Progenitor cell of endocrine pancreas (in vitro differentiated cells): ENCODE measurements at regions not wholly inside any gene's neighbourhood (a gene's known extent, or its start where the extent isn't known, plus 50 kb on each side); places are given as distances from the start of the nearest gene placed in this dataset.

Experiments
- DNase-seq: peaks from one replicate; pipeline ENCODE4 v3.0.0; 2021; ENCODE audit warnings: low spot score; ENCODE audit not compliant: unreplicated experiment
- H3K27ac Mint-ChIP-seq: 2 replicates; pipeline ENCODE4 v1.8.0; 2021; ENCODE audit warnings: mild to moderate bottlenecking, moderate library complexity, mixed read lengths
- H3K27me3 Mint-ChIP-seq: 2 replicates; pipeline ENCODE4 v1.8.0; 2021; ENCODE audit warnings: mixed read lengths
- H3K36me3 Mint-ChIP-seq: 2 replicates; pipeline ENCODE4 v1.8.0; 2022; ENCODE audit warnings: mixed read lengths; ENCODE audit not compliant: insufficient read depth
- H3K4me1 Mint-ChIP-seq: 2 replicates; pipeline ENCODE4 v1.8.0; 2021; ENCODE audit warnings: low read depth, mixed read lengths
- H3K4me3 Mint-ChIP-seq: 2 replicates; pipeline ENCODE4 v1.8.0; 2021; ENCODE audit warnings: low read depth, mild to moderate bottlenecking, moderate library complexity, mixed read lengths
- H3K9me3 Mint-ChIP-seq: 2 replicates; pipeline ENCODE4 v1.8.0; 2021; ENCODE audit warnings: low read depth, mixed read lengths
- TF ChIP-seq, protein P1 (sequence below): fragments of 200-600 bp; sonication (generic); IDR thresholded peaks from one replicate; pipeline ENCODE4 v1.5.0; 2021; ENCODE audit warnings: antibody characterized with exemption, mild to moderate bottlenecking; ENCODE audit not compliant: unreplicated experiment

DNA sequence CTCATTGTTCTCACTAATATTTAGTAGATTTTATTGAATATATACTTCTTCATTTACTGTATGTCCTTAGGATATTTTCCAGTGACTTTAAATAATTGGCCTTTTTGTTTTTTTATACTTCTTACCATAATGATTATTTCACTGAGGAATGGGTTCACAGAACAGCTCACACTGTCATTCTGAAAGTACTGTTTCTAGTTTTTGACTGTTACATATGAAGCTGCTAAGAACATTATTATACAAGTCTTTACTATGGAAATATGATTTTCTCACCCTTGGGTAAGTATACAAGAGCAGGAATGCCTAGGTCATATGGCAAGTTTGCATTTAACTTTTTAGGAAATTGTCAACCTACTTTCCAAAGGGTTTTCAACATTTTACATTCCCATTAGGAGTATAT is 343.1 kb downstream of the CCER1 start:
- Mint-ChIP-seq H3K4me3 (no peak overlapping the region), H3K36me3 (no peaks in the 10 kb centered on the region), H3K9me3 (peaks cover 12% of the 10 kb centered on the region), H3K4me1 (peaks cover 10% of the 10 kb centered on the region), H3K27me3 (no peaks in the 10 kb centered on the region), H3K27ac (no peak overlapping the region)
- no peak for DNase-seq
- TF ChIP-seq, protein P1, sequence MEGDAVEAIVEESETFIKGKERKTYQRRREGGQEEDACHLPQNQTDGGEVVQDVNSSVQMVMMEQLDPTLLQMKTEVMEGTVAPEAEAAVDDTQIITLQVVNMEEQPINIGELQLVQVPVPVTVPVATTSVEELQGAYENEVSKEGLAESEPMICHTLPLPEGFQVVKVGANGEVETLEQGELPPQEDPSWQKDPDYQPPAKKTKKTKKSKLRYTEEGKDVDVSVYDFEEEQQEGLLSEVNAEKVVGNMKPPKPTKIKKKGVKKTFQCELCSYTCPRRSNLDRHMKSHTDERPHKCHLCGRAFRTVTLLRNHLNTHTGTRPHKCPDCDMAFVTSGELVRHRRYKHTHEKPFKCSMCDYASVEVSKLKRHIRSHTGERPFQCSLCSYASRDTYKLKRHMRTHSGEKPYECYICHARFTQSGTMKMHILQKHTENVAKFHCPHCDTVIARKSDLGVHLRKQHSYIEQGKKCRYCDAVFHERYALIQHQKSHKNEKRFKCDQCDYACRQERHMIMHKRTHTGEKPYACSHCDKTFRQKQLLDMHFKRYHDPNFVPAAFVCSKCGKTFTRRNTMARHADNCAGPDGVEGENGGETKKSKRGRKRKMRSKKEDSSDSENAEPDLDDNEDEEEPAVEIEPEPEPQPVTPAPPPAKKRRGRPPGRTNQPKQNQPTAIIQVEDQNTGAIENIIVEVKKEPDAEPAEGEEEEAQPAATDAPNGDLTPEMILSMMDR: no peak

DNA sequence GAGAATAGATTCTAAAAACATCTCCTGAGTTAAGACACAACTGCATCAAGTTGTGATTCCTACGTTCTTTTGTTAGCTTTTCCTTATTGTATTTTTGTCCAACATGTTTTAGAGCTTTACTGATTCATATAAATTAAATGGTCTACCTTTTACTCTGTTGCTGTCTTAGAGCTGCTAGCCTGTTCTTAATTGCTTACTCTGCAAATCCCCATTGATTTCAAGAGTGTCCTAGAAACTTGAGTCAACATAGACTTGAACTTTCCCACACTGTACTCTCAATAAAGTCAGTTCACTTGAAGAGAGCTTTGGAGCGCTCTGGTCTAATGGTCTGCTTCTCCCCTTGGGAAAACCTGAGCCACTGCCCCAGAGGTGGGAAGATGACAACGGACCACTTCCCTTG is 343.9 kb downstream of the CCER1 start:
- TF ChIP-seq, protein P1: no peak
- no peak for DNase-seq
- Mint-ChIP-seq H3K4me1 (peaks cover 10% of the 10 kb centered on the region), H3K27ac (no peak overlapping the region), H3K36me3 (no peaks in the 10 kb centered on the region), H3K4me3 (no peak overlapping the region), H3K27me3 (no peaks in the 10 kb centered on the region), H3K9me3 (peaks cover 9% of the 10 kb centered on the region)

DNA sequence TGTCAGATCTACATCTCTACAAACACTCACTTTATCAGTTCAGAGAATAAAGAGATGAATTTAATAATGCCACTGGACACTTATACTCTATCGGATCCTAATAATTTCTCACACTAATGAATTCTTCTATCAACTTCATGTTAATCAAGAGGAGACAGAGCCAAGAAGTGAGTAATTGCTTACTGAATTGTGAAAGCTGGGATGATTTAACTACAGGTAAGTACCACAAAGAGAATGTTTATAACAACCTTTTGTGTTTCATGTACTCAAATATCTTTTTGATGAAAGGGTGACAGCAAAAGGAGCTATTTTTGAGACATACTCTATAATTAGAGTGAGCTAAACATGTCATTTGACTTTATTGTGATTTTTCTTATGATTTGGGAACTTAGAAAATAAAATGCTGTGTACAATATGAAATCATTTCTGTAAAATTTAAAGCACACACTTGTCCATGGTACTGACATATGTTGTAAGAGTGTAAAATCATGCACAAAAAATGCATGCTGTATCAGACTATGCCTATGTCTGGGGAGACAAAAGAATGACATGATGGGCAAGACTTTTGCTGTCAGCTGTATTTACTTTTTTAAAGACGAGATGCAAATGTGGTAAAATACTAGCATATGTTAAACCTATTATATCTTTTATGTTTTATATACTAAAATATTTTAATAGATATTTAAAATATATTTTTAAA is 361.2 kb downstream of the CCER1 start:
- Mint-ChIP-seq H3K4me1 (no peaks in the 10 kb centered on the region), H3K9me3 (no peaks in the 10 kb centered on the region), H3K27ac (no peak overlapping the region), H3K36me3 (no peaks in the 10 kb centered on the region), H3K27me3 (no peaks in the 10 kb centered on the region), H3K4me3 (no peak overlapping the region)
- no peak for DNase-seq
- TF ChIP-seq, protein P1: no peak

DNA sequence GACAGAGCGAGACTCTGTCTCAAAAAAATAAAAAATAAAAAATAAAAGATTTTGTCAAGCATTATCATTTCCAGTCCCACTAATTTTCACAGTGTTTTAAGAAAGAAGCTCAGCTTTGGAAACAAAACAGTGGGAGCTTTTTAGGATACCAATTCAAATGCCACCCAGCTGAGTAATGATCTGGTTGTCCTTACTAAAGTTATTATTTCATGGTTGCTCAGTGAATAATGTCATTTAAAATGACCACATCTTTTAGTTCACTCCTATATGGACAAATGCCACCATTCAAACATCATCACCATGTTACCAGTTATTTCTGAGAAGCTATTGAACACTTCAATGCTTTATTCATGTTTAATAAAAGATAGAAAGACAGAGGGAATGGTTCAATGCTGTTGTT is 365.0 kb downstream of the CCER1 start:
- no peak overlapping the region for H3K4me3 Mint-ChIP-seq
- no peak for DNase-seq
- TF ChIP-seq, protein P1: no peak
- H3K36me3 Mint-ChIP-seq: no peaks in the 10 kb centered on the region
- H3K4me1 Mint-ChIP-seq: no peaks in the 10 kb centered on the region
- H3K9me3 Mint-ChIP-seq: peaks cover 4% of the 10 kb centered on the region
- no peak overlapping the region for H3K27ac Mint-ChIP-seq
- no peaks in the 10 kb centered on the region for H3K27me3 Mint-ChIP-seq

DNA sequence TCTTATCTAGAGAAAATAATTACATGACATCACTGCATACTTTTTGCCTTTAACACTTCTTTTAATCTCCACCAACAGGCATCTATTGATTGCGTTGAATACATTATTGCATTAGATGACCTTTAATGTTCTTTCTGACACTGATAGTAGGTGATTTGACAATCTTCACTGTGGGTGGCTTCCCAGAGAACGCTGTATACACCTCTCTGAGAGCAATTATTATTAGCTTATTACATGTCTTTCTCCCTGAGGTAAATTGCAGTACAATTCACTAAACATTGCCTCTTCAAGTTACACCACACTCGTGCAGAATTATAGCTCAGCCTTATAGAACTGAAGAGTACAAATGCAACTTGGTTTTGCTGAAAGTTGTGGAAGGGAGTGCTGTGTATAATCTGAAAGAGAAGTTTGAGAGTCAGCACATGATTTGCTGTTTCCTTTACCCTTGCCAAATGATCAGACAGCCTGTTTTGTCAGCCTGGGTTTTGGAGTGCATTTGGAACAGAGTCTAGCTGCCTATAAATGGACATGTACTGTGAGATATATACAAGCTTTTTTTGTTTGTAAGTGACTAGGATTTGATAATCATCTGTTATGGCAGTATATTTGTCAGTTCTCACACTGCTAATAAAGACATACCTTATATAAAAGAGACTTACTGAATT is 369.2 kb downstream of the CCER1 start:
- H3K36me3 Mint-ChIP-seq: no peaks in the 10 kb centered on the region
- TF ChIP-seq, protein P1: no peak
- no peak for DNase-seq
- no peak overlapping the region for H3K27ac Mint-ChIP-seq
- no peak overlapping the region for H3K4me3 Mint-ChIP-seq
- no peaks in the 10 kb centered on the region for H3K4me1 Mint-ChIP-seq
- peaks cover 4% of the 10 kb centered on the region for H3K9me3 Mint-ChIP-seq
- no peaks in the 10 kb centered on the region for H3K27me3 Mint-ChIP-seq
